Breast epithelium (tissue), 3 donors: ENCODE measurements at regions not wholly inside any gene's neighbourhood (a gene's known extent, or its start where the extent isn't known, plus 50 kb on each side); places are given as distances from the start of the nearest gene placed in this dataset.

ENCODE experiments used
- CTCF ChIP-seq, 3 donors: fragments of 450-650 bp; IDR thresholded peaks; one replicate each; pipeline ENCODE4 v1.5.1; 2016 to 2017; ENCODE audit warnings: antibody characterized with exemption in 3 of 3, mild to moderate bottlenecking in 3 of 3, moderate library complexity in 3 of 3
- POLR2A ChIP-seq: fragments of 450-650 bp; IDR thresholded peaks from one replicate; pipeline ENCODE4 v1.6.1; 2016; ENCODE audit warnings: antibody characterized with exemption, mild to moderate bottlenecking, moderate library complexity

GRCh38 chr1:187646536-187647107, 817.9 kb downstream of the PLA2G4A start:
- TF ChIP-seq CTCF (IDR thresholded peaks at IDR 0.05) (no peak), POLR2A (no peak)
